ENCODE measurements at regions not wholly inside any gene's neighbourhood (a gene's known extent, or its start where the extent isn't known, plus 50 kb on each side); places are given as distances from the start of the nearest gene placed in this dataset.

DNA sequence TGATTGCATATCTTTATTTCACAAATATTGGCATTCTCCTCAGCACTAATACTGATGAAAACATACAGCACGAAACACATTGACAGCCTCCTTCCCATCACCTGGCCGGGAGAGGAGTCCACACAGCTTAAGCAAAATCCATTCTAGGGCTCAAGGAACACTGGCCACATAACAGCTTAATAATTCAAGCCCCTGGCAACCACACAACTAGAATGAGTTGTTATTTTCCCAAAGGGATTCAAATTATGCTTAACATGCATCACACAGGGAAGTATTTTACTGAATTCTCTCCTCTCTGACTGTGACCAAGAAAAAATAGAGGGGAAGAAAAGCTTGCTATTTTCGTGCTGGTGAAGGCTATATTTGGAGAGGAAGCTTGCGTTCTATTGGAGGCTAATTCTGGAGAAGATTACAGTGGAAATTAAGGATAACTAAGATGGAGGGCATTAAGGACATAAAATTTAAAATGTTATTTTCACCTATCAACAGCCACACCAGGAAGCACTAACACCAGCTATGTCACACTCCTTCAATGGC is 198.5 kb downstream of the ADGRG6 start:
- no peaks in the 10 kb centered on the region for H3K36me3 ChIP-seq
- no peaks in the 10 kb centered on the region for H3K4me1 ChIP-seq
- H3K4me3 ChIP-seq, result no peak overlapping the region
- H3K27ac ChIP-seq (replicated peaks), result no peak overlapping the region
- peaks cover 29% of the 10 kb centered on the region for H3K9me3 ChIP-seq (replicated peaks)
- TF ChIP-seq, protein P1, sequence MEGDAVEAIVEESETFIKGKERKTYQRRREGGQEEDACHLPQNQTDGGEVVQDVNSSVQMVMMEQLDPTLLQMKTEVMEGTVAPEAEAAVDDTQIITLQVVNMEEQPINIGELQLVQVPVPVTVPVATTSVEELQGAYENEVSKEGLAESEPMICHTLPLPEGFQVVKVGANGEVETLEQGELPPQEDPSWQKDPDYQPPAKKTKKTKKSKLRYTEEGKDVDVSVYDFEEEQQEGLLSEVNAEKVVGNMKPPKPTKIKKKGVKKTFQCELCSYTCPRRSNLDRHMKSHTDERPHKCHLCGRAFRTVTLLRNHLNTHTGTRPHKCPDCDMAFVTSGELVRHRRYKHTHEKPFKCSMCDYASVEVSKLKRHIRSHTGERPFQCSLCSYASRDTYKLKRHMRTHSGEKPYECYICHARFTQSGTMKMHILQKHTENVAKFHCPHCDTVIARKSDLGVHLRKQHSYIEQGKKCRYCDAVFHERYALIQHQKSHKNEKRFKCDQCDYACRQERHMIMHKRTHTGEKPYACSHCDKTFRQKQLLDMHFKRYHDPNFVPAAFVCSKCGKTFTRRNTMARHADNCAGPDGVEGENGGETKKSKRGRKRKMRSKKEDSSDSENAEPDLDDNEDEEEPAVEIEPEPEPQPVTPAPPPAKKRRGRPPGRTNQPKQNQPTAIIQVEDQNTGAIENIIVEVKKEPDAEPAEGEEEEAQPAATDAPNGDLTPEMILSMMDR (IDR thresholded peaks at IDR 0.05; ENCODE audit: borderline replicate concordance), result no peak
- intact Hi-C loops (cut with micrococcal nuclease), result no loop called here
- no peak for DNase-seq
- H3K27me3 ChIP-seq (ENCODE audit: low read depth), result no peaks in the 10 kb centered on the region

DNA sequence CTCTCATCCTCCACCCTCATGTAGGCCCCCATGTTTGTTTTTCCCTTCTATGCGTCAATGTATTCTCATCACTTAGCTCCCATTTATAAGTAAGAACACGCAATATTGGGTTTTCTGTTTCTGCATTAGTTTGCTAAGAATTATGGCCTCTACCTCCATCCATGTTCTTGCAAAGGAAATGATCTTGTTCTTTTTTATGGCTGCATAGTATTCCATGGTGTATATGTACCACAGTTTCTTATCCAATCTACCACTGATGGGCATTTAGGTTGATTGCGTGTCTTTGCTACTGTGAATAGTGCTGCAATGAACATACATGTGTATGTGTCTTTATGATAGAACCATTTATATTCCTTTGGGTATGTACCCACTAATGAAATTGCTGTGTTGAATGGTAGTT is 200.0 kb downstream of the ADGRG6 start:
- no peak overlapping the region for H3K4me3 ChIP-seq
- H3K36me3 ChIP-seq, result no peaks in the 10 kb centered on the region
- no peak for DNase-seq
- intact Hi-C loops (cut with micrococcal nuclease), result no loop called here
- peaks cover 29% of the 10 kb centered on the region for H3K9me3 ChIP-seq (replicated peaks)
- TF ChIP-seq, protein P1 (IDR thresholded peaks at IDR 0.05; ENCODE audit: borderline replicate concordance), result no peak
- H3K4me1 ChIP-seq, result no peaks in the 10 kb centered on the region
- H3K27ac ChIP-seq (replicated peaks), result no peak overlapping the region
- no peaks in the 10 kb centered on the region for H3K27me3 ChIP-seq (ENCODE audit: low read depth)

DNA sequence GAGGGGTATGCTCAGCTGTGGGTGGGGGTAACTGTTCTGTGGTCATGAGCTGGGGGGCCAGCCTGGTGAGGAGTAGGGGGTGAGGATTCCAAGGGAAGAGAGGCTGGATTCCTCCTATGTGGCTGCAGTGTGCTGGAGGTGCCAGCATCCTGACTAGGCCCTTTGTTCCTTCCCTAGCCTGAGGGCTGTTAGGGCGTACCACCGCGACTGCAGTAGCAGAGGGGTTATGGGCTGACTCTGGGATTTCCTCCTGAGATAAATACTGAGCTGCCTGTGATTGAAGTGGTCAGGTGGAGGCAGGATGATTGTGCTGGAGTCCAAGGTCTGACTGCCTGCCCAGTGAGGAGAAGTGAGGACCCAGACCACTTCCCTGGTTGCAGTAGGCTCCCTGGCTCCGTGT is 205.3 kb downstream of the ADGRG6 start:
- Histone ChIP-seq H3K27me3 (ENCODE audit: low read depth) (no peaks in the 10 kb centered on the region), H3K4me3 (no peak overlapping the region), H3K4me1 (no peaks in the 10 kb centered on the region), H3K36me3 (no peaks in the 10 kb centered on the region), H3K9me3 (replicated peaks) (peaks cover 36% of the 10 kb centered on the region), H3K27ac (replicated peaks) (no peak overlapping the region)
- no peak for DNase-seq
- intact Hi-C loops (cut with micrococcal nuclease), result no loop called here
- TF ChIP-seq, protein P1 (IDR thresholded peaks at IDR 0.05; ENCODE audit: borderline replicate concordance), result no peak

DNA sequence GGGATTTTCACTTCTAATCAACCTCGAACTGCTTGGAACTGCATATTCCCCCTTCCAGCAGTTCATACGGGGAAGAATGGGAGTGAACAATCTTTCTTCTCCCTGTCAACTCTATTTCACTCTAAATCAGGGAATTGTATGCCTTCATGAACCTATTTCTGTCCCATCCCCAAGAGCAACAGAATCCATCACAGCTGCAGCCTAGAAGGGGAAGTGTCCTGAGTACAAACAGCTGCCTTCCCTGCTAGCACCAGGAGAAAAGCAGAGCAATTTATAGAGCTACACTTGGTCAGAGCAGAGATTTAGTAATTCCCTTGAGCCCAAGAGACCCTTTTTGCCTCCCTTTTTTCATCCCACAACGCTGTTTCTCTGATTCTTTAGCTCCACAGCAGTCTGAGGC is 208.4 kb downstream of the ADGRG6 start:
- peaks cover 13% of the 10 kb centered on the region for H3K9me3 ChIP-seq (replicated peaks)
- no peaks in the 10 kb centered on the region for H3K27me3 ChIP-seq (ENCODE audit: low read depth)
- TF ChIP-seq, protein P1 (IDR thresholded peaks at IDR 0.05; ENCODE audit: borderline replicate concordance), result no peak
- intact Hi-C loops (cut with micrococcal nuclease), result no loop called here
- no peak overlapping the region for H3K4me3 ChIP-seq
- no peaks in the 10 kb centered on the region for H3K36me3 ChIP-seq
- H3K4me1 ChIP-seq, result no peaks in the 10 kb centered on the region
- DNase-seq, result no peak
- no peak overlapping the region for H3K27ac ChIP-seq (replicated peaks)

DNA sequence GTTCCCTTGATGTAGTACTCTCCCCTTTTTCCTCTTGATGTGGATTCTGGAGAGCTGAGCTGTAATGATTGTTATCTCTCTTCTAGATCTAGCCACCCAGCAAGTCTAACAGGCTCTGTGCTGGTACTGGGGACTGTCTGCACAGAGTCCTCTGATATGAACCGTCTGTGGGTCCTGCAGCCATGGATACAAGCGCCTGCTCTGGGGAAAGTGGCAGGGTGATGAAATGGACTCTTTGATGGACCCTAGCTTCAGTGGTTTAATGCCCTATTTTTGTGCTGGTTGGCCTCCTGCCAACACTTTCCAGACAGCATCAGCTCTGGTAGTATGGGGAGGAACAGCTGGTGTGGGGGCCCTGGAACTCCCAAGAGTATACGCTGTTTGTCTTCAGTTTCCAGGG is 216.3 kb downstream of the ADGRG6 start:
- TF ChIP-seq, protein P1 (IDR thresholded peaks at IDR 0.05; ENCODE audit: borderline replicate concordance), result no peak
- no peak for DNase-seq
- intact Hi-C loops (cut with micrococcal nuclease), result no loop called here
- H3K36me3 ChIP-seq, result no peaks in the 10 kb centered on the region
- H3K27ac ChIP-seq (replicated peaks), result no peak overlapping the region
- H3K9me3 ChIP-seq (replicated peaks), result peaks cover 10% of the 10 kb centered on the region
- H3K4me1 ChIP-seq, result no peaks in the 10 kb centered on the region
- H3K4me3 ChIP-seq, result no peak overlapping the region
- H3K27me3 ChIP-seq (ENCODE audit: low read depth), result no peaks in the 10 kb centered on the region

Measured in left ventricle myocardium inferior (tissue), 1 donor.